ENCODE measurements at regions not wholly inside any gene's neighbourhood (a gene's known extent, or its start where the extent isn't known, plus 50 kb on each side); places are given as distances from the start of the nearest gene placed in this dataset.

DNA sequence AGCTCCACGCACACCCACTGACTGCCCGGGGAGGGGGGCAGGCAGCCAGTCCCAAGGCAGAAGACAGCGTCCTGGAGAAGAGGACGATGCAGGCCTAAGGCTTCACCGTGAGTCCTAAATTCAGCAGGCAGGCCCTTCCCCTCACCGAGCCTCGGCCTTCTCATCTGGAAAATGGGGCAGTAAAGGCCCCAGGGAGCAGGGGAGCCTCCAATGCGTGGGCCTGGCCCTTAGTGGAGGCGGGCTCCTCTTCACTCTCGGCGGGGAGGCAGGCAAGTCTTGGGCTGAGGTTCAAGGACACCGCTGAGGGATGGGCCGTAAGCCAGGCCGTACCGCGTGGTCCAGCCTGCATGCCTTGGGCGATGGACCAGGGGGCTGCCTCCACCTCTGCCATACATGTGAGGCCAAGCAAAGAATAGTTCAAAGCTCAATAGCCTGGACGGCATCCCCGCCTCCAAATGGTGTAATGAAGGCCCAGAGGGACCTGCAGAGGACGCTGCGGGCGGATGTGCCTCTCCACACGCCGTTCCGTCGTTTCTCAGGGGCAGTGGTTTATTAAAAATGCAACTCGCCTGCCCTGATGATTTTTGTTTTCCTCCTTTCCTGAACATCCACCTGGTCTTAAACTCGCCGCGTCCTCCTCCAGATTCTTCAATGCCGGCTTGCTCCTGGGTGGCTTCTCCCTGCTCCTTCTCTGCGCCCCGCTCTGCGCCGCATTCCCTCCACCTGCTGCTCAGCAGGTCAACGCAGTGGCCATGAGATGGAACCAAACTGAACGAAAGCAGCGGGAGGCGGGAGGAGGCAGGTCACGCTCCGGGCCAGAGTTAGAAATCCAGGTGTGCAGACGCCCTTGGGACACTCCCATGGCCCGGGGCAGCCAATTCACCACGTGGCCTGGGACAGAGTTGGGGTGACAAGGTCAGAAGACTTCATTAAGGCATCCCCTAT, 627.8 kb downstream of the TBC1D22A start:
- no peak for DNase-seq

- no peak for DNase-seq
These were observed 626.8 kb downstream of the TBC1D22A start for GRCh38 chr22:47389201-47389600.

- no peak for DNase-seq
These were observed 626.3 kb downstream of the TBC1D22A start for GRCh38 chr22:47388778-47389177.

DNA sequence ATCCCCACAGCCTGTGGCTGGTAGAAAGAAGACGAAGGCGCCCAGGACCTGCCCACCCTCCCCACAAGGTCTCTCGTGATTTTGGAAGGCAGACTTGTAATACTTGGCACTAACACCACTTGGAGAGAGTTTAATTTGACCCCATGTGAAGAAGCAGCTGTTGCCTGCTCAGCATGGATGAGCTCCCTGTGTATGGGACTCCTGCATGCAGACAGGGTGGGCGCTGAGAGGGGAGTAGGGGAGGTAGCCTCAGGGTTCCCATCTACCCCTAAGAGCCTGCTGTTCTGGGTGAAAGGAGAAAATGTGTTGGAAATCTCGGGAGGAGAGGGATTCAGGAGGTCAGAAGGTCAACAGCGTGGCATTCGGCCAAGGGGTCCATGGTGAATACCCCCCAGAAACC, 625.9 kb downstream of the TBC1D22A start:
- DNase-seq, result no peak

DNA sequence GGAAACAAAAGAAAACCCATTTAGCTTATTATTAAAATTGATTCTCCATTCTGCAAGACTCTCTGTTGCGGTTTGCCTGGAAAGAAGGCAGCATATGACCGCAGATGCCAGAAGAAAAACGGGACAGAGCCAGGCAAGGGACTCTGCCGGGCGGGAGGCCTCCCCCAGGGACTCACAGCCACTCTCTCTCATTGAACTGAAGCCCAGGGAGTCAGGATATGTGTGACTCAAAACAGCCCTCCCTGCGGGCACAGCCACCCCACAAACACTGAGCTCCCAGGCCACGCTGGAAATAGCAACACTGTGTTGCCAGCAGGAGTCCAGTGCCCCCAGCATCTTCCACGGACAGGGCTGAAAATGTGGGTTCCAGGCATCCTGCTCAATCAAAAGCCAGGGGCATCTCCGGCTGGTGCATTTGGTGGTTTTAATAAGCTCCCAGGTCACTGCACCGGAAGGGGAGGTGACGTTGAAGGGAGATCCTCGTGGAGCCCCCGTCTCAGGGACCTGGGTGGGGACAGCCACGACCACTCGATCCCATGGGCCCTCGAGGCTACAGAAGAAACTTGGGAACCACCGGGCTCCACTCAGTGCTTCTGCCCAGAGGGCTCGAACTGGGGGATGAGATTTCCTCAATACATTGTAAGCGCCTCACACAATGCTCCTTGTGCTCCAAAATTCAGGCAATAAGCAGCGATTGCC, 624.5 kb downstream of the TBC1D22A start:
- DNase-seq, result no peak

DNA sequence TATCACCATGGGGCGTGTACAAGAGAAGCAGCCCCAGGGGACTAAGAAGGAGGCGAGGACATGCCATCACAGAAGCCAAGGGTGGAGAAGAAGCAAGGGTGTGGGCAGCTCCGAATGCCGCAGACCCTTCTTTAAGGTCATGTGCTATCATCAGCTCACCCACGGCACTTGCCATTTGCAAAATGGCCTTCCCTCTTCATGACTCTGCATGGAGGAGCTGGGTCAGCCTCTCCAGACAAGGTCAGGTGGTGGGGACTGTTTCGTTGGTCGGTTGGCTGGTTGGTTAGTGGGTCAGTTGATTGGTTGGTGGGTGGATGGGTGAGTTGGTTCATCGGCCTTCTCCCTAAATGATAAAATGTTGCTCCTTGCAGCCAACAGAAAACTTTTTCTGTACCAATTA, 622.5 kb downstream of the TBC1D22A start:
- DNase-seq, result no peak

DNA sequence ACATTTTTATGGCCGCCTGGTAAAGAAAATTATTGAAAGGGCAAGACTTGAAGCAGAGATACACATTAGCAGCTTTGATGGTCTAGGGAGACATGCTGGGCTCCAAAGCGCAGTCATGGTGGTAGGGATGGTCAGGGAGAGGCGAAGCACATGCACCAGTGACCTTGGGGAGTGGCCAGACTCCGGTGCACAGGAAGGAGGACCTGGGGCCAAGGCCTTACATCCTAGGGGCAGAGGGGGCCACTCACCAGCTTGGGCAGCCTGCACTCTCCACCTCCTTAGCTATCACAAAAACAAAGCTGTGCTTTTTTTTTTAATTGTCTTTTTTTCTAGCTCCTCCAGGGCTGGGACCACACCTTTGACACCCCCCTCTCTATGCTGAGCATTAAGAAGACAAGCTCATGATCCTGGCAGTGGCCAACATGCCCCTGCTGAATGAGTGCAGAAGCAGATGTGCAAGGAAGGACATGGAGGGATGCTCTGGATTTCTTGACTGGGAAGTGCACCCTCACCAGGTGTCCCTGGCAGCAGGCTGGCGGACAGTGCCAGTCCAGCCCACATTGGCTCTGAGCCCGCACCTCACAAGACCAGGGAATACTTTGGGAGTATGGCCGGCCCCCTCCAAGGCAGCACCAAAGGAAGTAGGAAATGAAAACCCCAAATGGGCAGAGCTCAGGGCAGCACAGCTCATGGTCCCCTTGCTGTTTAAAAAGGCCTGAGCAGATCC, 619.9 kb downstream of the TBC1D22A start:
- no peak for DNase-seq

- DNase-seq, result no peak
These were observed 618.8 kb downstream of the TBC1D22A start for GRCh38 chr22:47381240-47381639.

- no peak for DNase-seq
These were observed 618.2 kb downstream of the TBC1D22A start for GRCh38 chr22:47380692-47381091.

- DNase-seq, result no peak
These were observed 616.6 kb downstream of the TBC1D22A start for GRCh38 chr22:47379037-47379436.

DNA sequence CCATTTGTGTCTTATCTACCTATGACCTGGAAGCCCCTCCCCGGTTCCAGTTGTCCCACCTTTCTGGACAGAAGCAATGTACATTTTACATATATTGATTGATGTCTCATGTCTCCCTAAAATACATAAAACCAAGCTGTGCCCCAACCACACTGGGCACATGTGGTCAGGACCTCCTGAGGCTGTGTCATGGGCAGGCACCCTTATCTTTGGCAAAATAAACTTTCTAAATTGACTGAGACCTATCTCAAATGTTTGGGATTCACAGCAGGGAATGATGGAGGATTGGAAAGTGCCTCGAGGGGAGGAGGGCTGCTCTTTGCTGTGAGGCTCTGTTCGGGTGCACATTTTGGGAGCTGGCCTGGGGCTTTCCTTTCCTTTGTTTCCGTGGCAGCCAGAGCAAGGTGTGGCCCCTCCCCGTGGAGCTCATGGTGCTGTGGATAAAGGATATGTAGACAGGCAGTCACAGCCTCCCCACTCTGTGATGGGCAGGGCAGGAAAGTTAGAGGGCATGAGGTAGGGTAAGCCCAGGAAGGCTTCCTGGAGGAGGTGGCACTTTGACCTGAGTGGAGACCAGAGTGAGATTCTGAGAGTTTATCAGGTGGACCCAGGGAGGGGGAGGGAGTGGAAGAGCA, 615.6 kb downstream of the TBC1D22A start:
- no peak for DNase-seq

- DNase-seq, result no peak
These were observed 614.6 kb downstream of the TBC1D22A start for GRCh38 chr22:47376901-47377505.

- DNase-seq, result no peak
These were observed 613.9 kb downstream of the TBC1D22A start for GRCh38 chr22:47376322-47376700.

DNA sequence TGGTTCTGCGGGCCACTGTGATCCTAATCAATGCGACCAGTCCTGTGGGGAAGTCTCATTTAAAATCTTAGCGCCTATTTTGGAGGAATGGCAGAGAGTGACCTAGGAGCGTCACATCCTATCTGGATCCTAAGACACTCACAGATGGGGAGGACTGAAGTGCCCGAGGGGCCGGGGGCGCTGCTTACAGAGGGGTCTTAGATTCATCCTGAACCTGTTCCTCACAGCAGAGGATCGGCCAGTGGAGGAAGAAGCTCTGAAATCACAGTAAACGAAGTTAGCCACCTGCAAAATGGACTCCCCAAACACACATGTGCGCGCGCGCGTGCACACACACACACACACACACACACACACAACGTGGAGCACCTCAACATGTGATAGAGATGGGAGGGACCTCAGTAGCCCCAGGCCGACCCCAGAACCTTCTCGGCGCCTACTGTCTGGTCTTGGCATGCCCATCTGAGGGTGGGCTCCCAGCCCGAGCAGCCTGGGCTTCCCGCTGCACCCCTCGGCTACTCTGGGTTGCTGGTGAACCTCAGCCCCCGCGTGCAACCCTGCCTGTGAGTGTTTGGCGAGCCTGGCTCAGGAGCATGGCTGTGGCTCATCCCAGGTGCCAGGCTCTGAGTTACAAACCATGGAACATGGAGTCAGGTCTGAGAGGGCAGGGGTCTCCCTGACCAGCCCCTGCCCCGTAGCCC, 613.3 kb downstream of the TBC1D22A start:
- DNase-seq, result no peak

GRCh38 chr22:47374901-47375575, 612.6 kb downstream of the TBC1D22A start:
- DNase-seq, result no peak

- no peak for DNase-seq
These were observed 611.9 kb downstream of the TBC1D22A start for GRCh38 chr22:47374273-47374771.

DNA sequence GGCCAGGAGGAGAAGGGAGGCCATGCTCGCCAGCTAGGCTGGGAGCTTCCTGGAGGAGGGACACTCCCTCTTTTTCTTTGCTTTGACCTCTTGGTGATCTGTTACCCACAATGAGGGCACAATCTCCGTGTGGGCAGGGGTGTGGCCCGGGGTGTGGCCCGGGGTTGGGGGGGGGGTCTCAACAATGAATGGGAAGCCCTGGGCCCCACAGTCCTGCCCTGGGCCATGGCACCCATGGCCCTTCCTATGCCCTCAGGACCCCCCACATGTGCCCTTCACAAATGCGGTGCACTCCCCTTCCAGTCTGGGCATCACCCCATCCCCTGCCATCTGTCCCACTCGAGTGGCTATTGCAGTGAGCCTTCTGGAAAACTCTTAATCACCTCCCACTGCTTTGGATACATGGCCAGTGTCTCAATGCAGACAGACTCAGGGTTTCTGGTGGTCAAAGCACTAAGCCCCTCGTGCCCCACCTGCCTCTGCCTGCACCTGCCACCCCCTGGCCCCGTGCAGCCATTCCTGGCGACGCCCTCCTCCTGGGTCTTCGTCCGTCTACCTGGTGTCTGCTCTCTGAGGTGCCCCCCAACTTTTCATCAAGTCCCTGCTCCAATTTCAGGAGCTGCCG, 611.3 kb downstream of the TBC1D22A start:
- no peak for DNase-seq

- DNase-seq, result no peak
These were observed 610.3 kb downstream of the TBC1D22A start for GRCh38 chr22:47372596-47373385.

DNA sequence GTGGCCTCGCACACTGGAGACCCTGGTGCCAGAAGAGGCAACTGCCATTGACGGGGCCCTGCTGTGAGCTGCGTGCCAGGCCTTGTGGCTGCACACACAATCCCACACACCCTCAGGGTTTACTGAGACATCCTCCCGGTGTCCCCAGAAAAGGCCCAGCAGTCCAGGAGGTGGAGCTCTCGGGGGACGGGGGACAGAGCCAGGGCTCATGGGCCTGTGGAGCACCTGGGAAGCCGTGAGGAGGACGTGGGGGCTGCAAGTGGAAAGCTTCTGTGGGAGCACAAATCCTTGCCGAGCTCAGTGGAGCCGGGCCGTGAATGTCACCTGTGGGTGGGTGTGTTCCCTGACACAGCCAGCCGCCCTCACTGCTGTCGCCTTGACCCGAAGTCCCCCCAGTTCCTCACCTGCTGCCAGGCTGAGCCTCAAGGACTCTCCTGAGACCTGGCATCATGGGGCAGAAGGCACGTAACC, 609.7 kb downstream of the TBC1D22A start:
- no peak for DNase-seq

Measured in NCI-H1105 (cell line).